ENCODE measurements at regions not wholly inside any gene's neighbourhood (a gene's known extent, or its start where the extent isn't known, plus 50 kb on each side); places are given as distances from the start of the nearest gene placed in this dataset.
"Not testable (repeated sequence)": the region's sequence is repeated elsewhere in the genome, so short reads cannot be mapped to it uniquely, and the experiment has no call there.

DNA sequence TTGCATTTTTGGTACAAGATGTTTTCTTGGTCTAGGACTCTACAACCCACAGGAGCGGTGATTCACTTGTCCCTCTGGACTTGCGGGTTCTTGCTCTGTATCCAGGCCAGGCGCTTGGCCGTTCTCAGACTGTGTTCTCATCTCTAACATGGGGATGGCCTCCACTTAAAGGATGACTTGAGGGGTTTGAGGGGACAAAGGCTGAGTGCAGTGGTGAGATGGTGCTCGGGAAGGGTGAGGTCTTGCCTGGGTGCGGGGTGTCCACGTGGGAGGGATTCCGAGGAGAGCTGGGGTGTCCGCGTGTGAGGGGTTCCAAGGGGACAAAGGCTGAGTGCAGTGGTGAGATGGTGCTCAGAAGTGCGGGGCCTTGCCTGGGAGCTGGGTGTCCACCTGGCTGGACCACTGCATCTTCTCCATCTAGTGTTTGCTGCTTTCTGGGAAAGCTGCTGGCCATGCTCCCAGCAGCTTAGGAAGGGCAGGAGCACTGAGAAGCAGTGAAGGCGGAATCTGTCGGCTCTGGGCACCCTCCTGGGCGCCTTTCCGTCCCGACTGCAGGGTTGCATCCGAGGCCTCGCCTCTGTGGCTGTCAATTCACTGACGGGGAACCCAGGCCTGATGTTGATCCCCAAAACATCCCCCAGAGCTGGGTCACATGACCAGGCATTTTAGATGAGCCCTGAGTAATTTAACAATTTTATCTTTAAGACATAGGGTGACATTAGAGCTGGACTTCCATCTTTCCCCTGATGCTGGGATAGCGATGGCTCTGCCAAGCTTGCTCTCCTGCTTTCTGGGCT lies 280.5 kb upstream of the IRX4 start:
- no peak for DNase-seq (ENCODE audit: low read depth)
- in situ Hi-C loops (cut with HindIII; ENCODE audit: low pct_unique_long_range_greater_than_20kb, low sequenced_read_pairs): no loop called here

- in situ Hi-C loops (cut with HindIII; ENCODE audit: low pct_unique_long_range_greater_than_20kb, low sequenced_read_pairs): no loop called here
- no peak for DNase-seq (ENCODE audit: low read depth)
Measured at GRCh38 chr5:2160811-2161210, 278.1 kb upstream of the IRX4 start.

DNA sequence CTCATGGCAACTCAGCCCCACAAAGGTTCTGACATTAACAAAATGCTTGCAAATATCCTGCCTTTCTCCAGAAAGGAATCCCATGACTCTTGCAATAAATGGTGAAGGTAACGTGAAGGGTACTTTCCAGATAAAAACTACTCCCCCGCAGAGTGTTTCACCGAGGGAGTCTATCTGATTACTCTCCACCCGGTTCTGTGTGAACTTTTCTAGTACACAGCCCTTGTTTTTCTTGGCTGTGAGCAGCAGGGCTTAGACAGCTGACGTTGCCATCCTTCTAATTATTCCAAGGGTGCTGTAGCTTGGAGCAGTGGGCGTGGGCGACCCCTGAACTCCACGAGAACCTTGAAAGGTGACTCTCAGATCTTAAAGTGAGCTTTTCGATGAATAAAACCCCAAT lies 276.0 kb upstream of the IRX4 start:
- in situ Hi-C loops (cut with HindIII; ENCODE audit: low pct_unique_long_range_greater_than_20kb, low sequenced_read_pairs): no loop called here

GRCh38 chr5:2158109-2158508 lies 275.4 kb upstream of the IRX4 start:
- in situ Hi-C loops (cut with HindIII; ENCODE audit: low pct_unique_long_range_greater_than_20kb, low sequenced_read_pairs): no loop called here
- DNase-seq (ENCODE audit: low read depth): no peak

More for the DNA sequence above, 276.0 kb upstream of the IRX4 start:
- no peak for DNase-seq (ENCODE audit: low read depth)

DNA sequence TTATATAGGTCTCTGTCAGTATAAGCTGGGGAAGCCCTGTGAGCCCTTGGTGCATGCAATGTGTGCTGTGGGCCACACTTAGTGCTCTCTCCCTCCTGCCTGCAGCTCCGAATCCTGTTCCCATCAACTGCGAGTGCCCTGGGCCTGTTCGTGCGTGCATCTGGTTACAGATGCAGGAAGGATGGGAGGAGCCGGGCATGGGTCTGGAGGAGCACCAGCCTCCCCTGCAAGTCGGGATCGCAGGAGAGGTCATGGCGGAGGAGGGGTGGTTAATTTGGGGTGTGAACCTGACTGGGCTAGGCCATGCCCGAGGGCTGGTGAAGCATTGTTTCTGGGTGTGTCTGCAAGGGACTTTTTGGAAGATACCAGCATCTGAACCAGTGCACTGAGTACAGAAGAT lies 274.6 kb upstream of the IRX4 start:
- DNase-seq (ENCODE audit: low read depth): no peak

DNA sequence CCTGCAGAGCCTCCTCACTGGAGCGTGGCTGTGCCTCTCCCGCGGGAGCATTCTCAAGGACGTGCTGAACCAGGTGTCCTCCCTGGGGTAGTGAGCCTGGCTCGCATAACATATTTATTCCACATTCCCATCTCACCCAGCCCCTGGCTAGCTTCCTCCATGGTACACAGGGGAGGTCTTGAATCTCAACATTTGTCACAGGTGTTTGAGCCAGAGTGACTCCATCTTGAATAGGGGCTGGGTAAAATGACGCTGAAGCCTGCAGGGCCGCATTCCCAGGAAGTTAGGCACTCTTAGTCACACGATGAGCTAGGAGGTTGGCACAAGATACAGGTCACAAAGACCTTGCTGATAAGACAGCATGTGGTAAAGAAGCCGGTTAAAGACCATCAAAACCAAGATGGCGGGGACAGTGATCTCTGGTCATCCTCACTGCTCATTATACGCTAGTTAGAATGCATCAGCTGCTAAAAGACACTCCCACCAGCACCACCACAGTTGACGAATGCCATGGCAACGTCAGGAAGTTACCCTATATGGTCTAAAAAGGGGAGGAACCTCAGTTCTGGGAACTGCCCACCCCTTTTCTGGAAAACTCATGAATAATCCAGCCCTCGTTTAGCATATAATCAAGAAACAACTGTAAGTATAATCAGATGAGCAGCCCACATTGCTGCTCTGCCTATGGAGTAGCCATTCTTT lies 273.8 kb upstream of the IRX4 start:
- DNase-seq (ENCODE audit: low read depth): no peak
- in situ Hi-C loops (cut with HindIII; ENCODE audit: low pct_unique_long_range_greater_than_20kb, low sequenced_read_pairs): no loop called here

More for the DNA sequence above, 274.6 kb upstream of the IRX4 start:
- in situ Hi-C loops (cut with HindIII; ENCODE audit: low pct_unique_long_range_greater_than_20kb, low sequenced_read_pairs): no loop called here

GRCh38 chr5:2155556-2155955 lies 272.8 kb upstream of the IRX4 start:
- DNase-seq (ENCODE audit: low read depth): no peak

DNA sequence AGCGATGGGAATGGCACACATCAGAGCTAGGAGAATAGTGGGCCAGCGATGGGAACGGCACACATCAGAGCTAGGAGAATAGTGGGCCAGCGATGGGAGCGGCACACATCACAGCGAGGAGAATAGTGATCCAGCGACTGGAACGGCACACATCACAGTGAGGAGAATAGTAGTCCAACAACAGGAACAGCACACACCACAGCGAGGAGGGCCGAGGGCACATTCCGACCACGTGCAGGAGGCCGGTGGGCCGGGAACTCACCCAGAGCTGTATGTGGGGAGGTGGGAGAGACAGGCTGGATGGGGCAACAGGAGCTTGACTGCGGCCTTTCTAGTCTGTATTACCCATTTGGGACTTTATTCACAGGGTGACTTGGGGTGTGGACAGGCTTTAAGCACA lies 271.1 kb upstream of the IRX4 start:
- in situ Hi-C loops (cut with HindIII; ENCODE audit: low pct_unique_long_range_greater_than_20kb, low sequenced_read_pairs): no loop called here
- DNase-seq (ENCODE audit: low read depth): no peak

More at GRCh38 chr5:2155556-2155955, 272.8 kb upstream of the IRX4 start:
- in situ Hi-C loops (cut with HindIII; ENCODE audit: low pct_unique_long_range_greater_than_20kb, low sequenced_read_pairs): no loop called here

GRCh38 chr5:2153350-2153749 lies 270.6 kb upstream of the IRX4 start:
- in situ Hi-C loops (cut with HindIII; ENCODE audit: low pct_unique_long_range_greater_than_20kb, low sequenced_read_pairs): no loop called here
- no peak for DNase-seq (ENCODE audit: low read depth)

DNA sequence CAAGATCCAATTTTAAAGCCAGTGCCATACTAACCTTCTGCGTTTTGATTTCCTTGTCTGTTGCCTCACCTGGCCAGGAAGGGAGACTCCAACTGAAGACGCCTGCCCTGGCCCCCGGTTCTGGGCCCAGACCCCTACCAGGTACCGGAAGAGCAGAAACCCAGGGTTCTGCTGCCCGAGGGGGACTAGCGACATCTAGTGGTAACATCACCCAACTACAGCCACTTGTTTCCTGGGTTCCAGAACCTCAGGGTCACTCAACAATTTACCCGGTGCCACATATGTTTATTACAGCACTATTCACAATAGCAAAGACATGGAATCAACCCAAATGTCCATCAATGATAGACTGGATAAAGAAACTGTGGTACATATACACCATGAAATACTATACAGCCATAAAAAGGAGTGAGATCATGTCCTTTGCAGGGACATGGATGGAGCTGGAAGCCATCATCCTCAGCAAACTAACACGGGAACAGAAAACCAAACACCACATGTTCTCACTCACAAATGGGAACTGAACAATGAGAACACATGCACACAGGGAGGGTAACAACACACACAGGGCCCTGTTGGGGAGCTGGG lies 268.7 kb upstream of the IRX4 start:
- DNase-seq (ENCODE audit: low read depth); in situ Hi-C loops (cut with HindIII; ENCODE audit: low pct_unique_long_range_greater_than_20kb, low sequenced_read_pairs): not testable (repeated sequence)

GRCh38 chr5:2149195-2149539 lies 266.4 kb upstream of the IRX4 start:
- in situ Hi-C loops (cut with HindIII; ENCODE audit: low pct_unique_long_range_greater_than_20kb, low sequenced_read_pairs): no loop called here
- peak; percentile 60 for DNase-seq (ENCODE audit: low read depth)

DNA sequence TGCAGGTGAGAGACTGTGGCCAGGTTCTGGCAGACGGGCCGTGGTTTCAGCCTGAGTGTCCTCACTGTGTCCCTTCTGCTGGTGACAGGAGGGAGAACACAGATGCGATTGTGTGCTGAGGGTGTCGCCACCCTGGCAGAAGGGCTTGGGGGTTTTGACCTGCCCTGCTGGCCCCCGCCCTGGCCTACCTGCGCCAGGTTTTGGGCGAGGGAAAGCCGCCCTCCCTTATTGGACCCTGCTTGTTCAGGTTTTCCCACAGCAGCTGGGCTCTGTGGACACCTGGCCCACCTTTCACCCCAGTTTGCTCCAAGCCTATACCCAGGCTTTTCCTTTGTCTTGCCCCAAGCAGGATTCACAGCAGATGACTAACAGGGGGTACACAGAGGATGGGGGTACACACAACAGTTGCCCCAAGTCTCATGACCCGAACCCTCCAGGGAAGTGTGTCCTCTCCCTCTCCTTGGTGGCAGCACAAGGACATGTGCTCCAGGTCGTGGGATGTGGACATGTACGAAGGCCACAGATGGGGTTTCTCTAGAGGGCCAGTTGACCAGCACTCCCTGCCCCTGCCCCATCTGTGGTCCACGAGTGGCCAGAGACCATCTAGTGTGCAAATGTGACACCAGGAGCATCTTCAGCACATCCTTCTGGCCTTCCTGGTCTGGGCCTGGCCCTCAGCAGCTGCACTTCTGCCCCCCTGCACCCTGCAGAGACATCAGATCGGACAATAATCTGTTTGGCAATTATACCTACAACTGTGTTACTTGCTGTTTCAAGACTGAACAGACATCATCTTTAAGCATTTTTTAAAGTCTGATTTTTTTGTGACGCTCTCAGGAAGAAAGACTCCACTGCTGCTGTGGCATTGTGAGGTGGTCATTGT lies 265.8 kb upstream of the IRX4 start:
- in situ Hi-C loops (cut with HindIII; ENCODE audit: low pct_unique_long_range_greater_than_20kb, low sequenced_read_pairs): no loop called here
- DNase-seq (ENCODE audit: low read depth): no peak

- in situ Hi-C loops (cut with HindIII; ENCODE audit: low pct_unique_long_range_greater_than_20kb, low sequenced_read_pairs): no loop called here
- no peak for DNase-seq (ENCODE audit: low read depth)
Measured at GRCh38 chr5:2147504-2148311, 265.0 kb upstream of the IRX4 start.

- no peak for DNase-seq (ENCODE audit: low read depth)
- in situ Hi-C loops (cut with HindIII; ENCODE audit: low pct_unique_long_range_greater_than_20kb, low sequenced_read_pairs): no loop called here
Measured at GRCh38 chr5:2143646-2144353, 261.1 kb upstream of the IRX4 start.

DNA sequence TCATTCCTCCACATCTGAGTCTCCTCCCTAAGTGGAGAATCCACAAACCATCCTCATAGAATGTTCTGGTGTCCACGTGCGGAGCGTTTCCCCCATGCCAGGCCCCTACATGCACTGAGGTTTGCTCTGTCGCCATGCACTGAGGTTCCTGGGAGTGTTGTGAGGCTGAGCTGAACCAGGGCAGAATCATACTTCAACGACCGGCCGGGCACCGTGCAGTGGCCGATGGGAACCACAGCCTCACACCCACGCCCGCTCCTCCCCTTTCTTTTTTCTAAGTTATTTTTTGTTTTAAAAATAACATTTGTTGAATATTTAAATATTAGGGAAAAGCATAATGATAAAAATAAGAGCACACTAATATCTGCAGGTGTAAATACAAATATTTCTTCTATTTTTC lies 260.4 kb upstream of the IRX4 start:
- DNase-seq (ENCODE audit: low read depth): no peak
- in situ Hi-C loops (cut with HindIII; ENCODE audit: low pct_unique_long_range_greater_than_20kb, low sequenced_read_pairs): no loop called here

GRCh38 chr5:2142456-2142954 lies 259.8 kb upstream of the IRX4 start:
- in situ Hi-C loops (cut with HindIII; ENCODE audit: low pct_unique_long_range_greater_than_20kb, low sequenced_read_pairs): no loop called here
- DNase-seq (ENCODE audit: low read depth): no peak
